ENCODE measurements at regions not wholly inside any gene's neighbourhood (a gene's known extent, or its start where the extent isn't known, plus 50 kb on each side); places are given as distances from the start of the nearest gene placed in this dataset.

DNA sequence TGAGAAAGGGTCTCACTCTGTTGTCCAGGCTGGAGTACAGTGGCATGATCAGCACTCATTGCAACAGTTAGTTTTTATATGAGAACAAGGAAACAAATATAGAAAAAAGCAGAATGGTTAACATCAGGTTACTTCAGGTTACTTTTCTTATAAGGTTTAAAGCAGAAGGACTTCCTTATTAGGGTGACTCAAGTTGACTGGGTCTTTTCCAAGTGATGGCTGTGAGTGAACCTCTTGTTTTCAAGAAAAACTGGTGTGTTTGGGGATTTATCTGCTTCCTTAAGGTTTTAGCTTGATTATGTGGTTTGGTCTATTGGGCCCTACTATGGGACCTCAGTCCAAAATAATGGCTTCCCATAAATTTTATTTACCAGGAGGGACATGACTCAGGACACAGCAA is 99.2 kb downstream of the ARRDC3 start:
- no peak for DNase-seq (ENCODE audit: low spot score)

DNA sequence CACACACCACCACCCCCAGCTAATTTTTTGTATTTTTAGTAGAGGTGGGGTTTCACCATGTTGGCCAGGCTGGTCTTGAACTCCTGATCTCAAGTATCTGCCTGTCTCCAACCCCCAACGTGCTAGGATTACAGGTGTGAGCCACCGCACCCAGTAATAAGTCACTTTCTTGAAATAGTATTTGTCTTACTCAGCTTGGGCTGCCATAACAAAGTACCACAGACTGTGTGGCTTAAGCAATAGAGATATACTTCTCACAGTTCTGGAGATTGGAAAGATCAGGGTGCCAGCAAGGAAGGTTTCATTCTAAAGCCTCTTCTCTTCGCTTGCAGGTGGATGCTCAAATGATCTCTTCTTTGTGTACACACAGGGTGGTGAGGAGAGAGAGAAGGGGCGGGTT is 99.8 kb downstream of the ARRDC3 start:
- DNase-seq (ENCODE audit: low spot score) = no peak

DNA sequence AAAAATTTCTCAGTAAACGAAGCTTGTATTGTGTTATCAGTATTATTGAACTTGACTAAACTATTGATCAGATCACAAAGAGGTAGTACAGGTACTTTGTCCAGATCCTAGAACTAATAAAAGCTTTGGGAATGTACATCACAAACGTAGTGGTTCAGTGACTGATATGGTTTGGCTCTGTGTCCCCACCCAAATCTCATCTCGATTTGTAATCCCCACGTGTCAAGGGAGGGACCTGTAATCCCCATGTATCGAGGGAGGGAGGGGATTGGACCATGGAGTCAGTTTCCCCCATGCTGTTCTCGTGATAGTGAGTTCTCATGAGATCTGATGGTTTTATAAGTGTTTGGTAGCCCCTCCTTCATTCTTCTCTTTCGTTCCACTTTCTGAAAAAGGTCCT is 100.9 kb downstream of the ARRDC3 start:
- DNase-seq (ENCODE audit: low spot score) = no peak

DNA sequence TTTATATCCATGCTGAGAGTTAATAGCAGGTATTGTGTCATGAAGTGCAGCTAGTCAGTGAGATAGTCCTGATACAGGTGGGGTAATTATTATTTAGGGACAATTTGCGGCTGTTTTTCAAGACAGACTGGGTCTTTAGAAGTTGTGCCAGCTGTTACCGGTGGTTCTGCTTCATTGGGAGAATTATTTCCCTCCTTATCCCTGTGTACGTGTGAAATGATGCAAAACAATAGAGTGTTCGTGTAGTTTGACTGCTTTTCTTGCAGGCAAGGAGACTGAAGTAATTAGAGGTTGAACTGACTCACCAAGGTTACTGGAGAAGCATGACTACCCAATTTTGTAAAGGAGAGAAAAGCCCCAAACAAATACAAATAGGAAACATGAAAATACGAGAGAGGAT is 101.7 kb downstream of the ARRDC3 start:
- peak; percentile 23 for DNase-seq (ENCODE audit: low spot score)

DNA sequence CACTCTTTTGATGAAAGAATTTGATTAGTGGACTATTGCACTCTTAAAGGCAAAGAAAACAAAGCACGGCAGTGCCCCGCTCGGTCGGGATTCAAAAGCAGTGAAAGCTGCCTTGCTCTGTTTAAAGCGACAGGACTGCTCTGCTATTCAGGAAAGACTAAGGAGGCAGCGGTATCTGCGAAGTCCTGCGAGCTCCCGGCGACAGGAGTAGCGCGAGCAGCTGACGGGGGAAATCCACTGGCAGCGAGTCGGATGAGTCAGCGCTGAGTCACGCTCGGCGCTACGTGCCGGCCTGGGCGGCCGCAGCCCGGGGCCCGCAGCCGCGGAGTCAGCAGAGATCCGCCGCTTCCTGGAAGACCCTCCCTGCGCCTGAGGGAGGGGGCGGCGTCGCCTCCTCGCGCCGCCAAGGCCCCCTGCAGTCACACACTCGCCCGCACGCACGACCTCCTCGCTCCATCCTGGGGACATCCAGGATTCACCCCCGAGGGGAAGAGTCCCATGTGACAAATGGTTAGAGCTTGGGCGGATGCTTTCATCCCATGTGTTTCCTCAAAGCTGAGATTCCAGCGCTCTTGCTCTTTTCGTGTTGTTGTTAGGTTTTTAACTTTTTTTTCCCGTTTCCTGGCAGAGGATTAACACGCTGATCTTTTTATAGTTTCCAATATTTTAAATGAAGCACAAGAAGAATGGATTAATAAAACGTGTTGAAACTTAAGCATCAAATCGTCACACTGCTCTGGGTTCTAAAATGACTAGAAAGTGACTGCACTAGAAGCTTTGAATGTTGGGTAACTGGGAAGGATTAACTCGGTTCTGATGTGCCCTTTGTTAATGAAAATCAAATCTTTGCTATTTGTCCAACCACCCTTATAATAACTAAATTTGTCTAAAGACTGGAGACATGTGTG is 102.5 kb downstream of the ARRDC3 start:
- DNase-seq (ENCODE audit: low spot score) = peak; percentile 97

DNA sequence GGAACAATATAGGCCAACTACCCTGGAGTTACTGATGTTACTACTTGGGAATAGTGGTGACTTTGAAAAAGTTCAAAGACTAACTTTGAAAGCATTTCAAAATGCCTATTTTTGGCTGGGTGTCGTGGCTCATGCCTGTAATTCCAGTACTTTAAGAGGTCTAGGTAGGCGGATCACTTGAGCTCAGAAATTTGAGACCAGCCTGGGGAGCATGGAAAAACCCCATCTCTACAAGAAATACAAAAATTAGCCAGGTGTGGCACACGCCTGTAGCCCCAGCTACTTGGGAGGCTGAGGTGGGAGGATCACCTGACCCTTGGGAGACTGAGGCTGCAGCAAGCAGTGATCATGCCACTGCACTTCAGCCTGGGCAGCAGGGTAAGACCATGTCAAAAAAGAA is 105.3 kb downstream of the ARRDC3 start:
- no peak for DNase-seq (ENCODE audit: low spot score)

DNA sequence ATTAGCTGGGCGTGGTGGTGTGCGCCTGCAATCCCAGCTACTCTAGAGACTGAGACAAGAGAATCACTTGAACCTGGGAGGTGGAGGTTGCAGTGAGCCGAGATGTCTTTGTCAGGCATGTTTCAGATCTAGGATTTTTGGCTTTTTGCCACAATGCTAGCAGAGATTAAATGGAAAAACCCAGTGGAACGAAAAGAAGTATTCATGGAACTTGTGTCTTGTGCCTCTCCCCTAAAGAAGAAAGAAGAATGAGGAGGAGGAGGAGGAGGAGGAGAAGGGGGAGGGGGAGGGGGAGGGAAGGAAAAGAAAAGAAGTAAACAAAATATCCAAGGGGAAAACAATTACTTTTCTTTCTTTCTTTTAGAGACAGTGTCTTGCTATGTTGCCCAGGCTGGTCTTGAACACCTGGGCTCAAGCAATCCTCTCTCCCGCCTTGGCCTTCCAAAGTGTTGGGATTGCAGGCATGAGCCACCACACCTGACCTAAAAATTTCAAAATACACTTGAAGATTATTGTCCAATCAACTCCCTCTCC is 106.0 kb downstream of the ARRDC3 start:
- no peak for DNase-seq (ENCODE audit: low spot score)

DNA sequence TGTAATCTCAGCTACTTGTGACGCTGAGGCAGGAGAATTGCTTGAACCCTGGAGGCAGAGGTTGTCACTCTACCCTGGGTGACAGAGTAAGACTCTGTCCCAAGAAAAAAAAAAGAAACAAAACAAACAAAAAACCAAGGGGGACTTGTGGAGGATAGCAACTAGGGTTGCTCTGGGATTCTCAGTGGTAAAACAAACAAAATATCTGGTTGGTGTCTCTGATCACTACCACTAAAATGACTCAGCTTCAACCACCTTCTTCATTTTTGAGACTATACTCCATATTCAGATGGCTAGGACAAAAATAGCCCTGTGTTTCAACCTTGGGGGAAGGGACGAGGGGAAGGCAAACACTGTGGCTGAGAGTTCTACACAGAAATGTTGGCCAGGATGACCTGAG is 110.3 kb downstream of the ARRDC3 start:
- no peak for DNase-seq (ENCODE audit: low spot score)

DNA sequence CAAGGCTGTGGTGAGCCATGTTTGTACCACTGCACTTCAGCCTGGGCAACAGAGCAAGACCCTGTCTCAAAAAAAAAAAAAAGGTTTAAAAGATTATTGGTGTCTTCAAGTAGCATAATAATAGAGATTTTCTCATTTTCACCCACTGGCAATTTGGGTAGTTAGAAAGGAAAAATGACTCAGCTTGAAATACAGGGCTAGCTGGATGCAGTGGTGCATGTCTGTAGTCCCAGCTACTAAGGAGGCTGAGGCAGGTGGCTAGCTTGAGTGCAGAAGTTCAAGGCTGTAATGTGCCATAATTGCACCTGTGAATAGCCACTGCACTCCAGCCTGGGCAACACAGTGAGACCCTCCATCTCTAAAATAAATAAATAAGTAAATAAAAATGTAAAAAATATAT is 111.1 kb downstream of the ARRDC3 start:
- no peak for DNase-seq (ENCODE audit: low spot score)

DNA sequence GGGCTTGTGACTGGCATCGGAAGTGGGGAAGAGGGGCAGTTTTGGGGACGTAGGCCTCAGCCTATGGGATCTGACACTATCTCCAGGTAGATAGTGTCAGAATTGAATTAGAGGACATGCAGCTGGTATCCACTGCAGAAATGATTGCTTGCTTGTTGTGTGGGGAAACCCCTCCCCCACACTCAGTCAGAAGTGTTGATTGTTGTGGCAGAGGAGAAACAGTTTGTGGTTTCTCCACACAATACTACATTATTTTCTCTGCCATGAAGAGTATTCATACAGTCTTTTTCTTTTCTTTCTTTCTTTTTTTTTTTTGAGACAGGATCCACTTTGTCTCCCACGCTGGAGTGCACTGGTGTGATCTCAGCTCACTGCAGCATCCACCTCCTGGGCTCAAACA is 113.9 kb downstream of the ARRDC3 start:
- DNase-seq (ENCODE audit: low spot score) = peak; percentile 26

DNA sequence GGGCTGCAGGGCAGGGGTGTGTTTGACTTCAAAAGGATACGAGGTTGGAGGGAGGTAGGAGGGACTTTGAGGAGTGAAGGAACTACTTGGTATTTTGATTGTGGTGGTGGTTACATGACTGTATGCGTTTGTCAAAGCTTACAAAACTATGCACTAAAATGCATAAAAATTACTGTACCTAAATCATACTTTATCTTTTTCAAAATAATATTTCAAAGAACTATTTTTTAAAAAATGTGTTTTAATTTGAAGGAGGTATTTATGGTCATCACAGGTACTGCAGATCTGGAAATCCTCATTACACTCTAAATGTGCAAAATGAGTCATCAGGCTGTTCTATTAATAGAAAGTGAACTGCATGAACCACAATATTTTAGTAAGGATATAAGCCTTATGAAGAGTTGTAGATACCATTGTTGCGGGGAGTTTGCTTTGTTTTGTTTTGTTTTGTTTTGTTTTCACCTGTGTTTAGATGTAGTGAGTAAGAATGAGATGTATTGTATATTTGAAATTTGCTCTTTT is 116.9 kb downstream of the ARRDC3 start:
- peak; percentile 66 for DNase-seq (ENCODE audit: low spot score)

DNA sequence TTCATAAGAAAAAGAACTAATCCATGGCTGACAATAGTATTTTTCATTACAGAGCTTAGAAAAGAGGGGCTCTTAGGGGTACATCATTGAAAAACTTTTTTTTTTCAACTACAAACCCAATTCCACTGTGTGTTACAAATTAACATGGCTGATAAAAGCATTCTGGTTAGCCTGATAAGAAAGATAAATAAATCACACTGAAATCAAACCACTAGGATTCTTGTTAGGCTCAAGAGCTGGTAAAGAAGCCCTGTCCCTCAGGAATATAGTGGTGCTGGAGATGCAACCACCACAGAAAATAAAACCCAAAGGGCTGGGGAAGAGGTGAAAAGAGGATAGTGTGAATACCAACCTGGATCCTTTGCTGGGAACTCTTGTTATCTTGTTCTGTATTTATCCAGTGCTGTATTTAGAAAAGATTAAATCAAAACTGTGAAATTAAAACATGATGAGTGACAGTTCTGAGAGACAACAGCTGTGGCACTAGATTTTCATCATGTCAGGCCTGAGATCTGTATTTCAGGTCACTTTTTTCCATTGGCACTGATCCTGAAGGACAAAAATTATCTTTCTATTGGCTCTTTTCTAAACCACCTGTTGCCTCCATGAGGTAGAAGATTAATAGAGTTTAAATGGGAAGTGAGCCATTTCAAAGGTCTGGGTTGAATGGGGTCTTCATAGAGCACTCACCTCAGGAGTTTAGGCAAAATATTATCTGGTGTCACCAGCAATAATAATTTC is 118.6 kb downstream of the ARRDC3 start:
- DNase-seq (ENCODE audit: low spot score) = no peak

DNA sequence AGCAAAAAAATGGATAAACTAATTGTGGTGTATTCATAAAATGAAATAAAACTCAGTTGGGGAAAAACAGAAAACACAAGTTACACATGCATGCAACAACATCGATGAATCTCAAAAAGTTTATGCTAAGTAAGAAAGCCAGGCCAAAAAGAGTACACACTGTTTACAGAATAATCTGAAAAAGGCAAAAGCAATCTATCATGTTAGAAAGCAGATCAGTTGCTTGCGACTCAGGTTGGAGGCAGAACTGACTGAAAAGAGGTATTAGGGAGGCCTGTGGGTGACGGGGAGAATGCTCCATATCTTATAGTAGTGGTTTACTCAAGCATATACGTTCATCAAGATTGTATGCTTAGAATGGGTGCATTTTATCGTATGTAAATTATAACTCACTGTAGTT is 119.2 kb downstream of the ARRDC3 start:
- no peak for DNase-seq (ENCODE audit: low spot score)

DNA sequence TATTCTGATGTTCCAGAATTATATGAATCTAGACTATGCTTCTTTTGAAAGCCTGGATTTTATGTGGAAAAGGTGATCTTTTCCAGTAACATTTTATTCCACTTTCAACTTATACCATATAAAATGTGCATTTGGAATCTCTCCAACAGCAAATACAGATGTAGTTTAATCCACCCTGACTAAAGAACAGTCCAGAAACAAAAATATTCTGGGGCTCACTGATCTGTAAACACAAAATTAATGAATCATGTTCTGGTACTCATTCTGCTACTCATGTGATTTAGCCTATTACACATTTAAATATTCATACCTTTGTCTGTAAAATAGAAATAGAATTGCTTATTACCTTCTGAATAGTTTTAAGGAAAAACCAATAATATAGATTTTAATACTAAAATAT is 125.8 kb downstream of the ARRDC3 start:
- DNase-seq (ENCODE audit: low spot score) = no peak

DNA sequence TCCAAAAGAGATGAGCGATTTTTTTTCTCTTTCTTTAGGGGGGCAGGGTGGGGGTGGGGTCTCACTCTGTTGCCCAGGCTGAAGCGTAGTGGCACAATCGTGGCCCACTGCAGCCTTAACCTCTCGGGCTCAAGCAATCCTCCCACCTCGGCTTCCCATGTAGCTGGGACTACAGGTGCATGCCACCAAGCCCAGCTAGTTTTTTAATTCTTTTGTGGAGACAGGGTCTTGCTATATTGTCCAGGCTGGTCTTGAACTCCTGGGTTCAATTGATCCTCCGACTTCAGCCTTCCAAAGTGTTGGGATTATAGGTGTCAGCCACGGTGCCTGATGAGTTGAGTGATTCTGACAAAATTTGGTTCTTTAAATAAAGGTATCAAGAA is 127.0 kb downstream of the ARRDC3 start:
- no peak for DNase-seq (ENCODE audit: low spot score)

DNA sequence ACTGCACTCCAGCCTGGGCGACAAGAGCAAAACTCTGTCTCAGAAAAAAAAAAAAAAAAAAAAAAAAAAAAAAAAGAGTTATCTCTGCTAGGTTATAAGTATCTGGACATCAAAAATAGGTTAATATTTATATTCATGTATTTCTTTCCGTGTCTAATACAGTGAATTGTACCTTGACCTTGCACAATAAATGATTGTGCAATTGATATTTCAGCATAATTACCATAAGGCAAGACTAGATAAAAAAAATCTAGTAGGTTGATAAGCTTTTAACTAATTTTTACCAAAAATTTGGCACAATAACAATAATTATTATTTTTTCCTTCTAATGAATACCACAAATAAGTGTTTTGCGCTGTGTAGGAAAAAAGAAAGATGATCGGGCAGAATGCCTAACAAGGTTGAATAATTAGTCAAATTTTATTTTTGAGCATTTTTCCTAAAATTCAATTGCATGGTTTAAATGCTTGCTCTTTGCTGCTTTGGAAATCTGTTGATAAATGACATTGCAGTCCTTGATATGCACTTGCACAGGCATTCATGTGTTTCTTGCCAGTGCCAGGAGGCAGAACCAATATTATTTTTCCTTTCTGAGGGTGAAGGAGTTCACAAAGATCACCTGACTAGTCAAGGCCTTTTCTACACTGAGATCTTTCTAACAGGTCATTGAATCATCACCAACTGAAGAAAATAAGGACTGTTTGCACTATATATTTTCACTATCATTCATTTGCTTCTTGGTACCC is 127.5 kb downstream of the ARRDC3 start:
- DNase-seq (ENCODE audit: low spot score) = no peak

DNA sequence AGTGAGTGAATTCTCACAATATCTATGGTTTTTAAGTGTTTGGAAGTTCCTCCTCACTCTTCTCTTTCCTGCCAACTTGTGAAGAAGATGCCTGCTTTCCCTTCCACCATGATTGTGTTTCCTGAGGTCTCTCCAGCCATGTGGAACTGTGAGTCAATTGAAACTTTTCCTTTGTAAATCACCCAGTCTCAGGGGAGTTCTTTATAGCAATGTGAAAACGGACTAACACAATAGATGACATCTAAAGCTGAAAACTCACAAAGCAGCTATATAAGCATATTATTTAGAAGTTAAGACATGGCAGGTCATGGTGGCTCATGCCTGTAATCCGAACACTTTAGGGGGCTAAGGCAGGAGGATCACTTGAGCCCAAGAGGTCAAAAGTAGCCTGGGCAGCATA is 130.2 kb downstream of the ARRDC3 start:
- DNase-seq (ENCODE audit: low spot score) = no peak

DNA sequence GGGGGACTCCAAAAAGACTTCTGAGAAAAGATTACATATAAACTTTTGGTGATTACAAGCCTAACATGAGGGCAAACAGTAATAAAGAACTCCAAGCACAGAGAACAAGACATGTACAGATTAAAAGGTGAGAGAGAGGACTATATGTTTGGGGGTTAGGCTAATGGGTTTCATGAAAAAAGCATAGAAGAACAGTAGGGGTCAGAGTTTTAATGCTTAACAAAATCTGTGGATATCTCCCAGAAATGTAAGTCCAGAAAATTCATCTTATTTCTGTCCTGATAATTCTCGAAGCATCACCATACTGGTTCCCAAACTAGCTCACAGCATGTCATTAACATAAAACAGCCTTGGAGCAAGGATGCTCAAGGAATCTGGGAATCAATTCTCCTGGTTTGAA is 137.2 kb downstream of the ARRDC3 start:
- DNase-seq (ENCODE audit: low spot score) = no peak

DNA sequence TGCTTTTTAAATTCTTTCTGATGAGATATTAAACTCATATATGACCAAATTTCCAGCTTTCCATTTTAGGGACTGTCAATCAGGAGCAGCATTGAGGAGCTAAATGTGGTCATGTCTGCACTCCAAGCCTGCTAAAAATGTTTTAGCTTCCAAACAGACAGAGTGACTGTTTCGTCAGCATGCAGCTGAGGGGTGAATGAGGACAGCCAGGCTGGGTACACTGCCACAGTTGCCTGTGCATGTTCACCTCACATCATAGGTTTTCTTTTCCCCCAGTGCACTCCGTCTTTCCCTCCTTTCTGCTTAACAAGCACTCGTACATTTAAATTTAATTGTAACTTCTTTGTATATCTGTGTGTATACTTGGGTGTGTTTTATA is 138.1 kb downstream of the ARRDC3 start:
- DNase-seq (ENCODE audit: low spot score) = no peak

DNA sequence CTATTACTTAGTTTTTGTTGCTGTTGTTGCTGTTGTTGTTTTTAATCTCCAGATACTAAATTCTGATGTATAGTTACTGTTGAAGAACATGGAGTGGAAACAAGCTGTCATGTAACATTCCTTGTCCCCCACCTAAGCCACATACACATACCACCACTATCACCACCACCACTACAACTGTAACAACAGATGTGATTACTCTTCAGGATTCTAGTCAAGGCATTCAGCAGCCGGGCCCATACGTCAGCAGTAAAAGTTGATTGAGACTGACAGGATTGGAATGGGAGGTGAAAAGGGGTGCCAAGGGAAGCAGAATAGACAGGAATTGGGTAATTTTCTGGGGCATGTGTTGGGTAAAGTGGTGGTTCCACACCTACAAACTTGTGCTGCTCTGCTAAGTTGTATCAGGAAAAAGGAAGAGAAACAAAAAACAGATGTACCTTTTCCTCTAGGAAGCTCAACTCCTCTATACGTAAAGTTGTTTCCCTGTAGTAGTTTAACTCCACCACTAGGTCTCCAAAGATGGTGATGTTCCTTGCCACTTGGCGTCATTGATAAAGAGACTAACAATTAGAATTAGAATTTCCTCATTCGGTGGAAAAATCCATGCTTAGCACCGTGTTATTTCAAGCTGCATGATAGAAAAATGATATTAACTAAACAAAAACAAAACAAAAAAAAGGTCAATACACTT is 138.6 kb downstream of the ARRDC3 start:
- no peak for DNase-seq (ENCODE audit: low spot score)

DNA sequence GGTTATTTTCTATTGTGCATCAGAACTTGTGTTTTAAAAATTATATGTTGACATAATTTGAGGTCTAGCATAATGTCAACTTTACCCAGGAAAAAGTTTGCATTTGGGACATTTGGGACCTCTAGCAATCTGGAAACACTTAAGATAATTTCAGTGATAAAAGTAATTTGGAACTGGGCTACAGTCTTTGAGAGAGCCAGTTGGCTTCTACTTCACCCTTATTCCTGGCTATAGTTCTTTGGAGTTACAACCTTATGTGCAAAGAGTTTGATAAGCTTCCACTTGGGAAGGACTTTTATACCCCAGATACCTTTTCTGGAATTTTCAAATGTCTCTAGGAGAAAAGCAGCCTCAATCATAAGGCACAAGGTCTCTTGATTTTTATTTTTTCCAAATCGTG is 139.3 kb downstream of the ARRDC3 start:
- DNase-seq (ENCODE audit: low spot score) = no peak

DNA sequence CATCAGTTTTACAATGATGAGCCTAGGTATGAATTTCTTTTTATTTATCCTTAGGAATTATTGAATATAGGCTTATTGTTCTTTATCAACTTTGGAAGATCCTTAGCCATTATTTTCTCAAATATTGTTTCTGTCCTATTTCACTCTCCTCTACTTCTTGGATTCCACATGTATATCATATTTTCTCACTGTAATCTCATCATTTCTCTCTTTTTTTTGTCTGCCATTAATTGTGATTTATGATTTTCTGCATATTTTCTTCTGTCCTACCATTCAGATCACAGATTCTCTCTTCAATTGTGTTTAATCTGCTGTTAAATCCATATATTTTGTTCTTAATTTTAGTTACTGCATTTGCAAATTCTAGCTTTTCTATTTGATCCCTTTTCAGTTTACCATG is 139.8 kb downstream of the ARRDC3 start:
- DNase-seq (ENCODE audit: low spot score) = no peak

Measured in SW480 (cell line).